Inflammatory macrophage treated with lipopolysaccharide for 1 hour (primary cell): ENCODE measurements at regions not wholly inside any gene's neighbourhood (a gene's known extent, or its start where the extent isn't known, plus 50 kb on each side); places are given as distances from the start of the nearest gene placed in this dataset.

Experiments used
- DNase-seq, 2 donors: peaks; one replicate each; pipeline ENCODE4 v3.0.0-alpha.2; 2020 to 2022

DNA sequence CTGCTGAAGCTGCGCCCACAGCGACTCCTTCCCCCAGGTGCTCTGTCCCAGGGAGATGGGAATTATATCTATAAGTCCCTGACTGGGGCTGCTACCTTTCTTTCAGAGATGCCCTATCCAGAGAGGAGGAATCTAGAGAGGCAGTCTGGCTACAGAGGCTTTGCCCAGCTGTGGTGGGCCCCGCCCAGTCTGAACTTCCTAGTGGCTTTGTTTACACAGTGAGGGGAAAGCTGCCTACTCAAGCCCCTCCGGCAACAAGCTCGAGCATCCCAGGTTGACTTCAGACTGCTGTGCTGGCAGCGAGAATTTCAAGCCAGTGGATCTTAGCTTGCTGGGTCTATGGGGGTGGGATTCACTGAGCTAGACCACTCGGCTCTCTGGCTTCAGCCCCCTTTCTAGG lies 152.5 kb upstream of the MAP3K7 start:
- DNase-seq = no peak

GRCh38 chr6:90730151-90730673 lies 143.3 kb upstream of the MAP3K7 start:
- no peak for DNase-seq

GRCh38 chr6:90729057-90729456 lies 142.2 kb upstream of the MAP3K7 start:
- DNase-seq = no peak

- DNase-seq = no peak
Observed at GRCh38 chr6:90722648-90723047, 135.8 kb upstream of the MAP3K7 start.

GRCh38 chr6:90720404-90720803 lies 133.5 kb upstream of the MAP3K7 start:
- DNase-seq = no peak

DNA sequence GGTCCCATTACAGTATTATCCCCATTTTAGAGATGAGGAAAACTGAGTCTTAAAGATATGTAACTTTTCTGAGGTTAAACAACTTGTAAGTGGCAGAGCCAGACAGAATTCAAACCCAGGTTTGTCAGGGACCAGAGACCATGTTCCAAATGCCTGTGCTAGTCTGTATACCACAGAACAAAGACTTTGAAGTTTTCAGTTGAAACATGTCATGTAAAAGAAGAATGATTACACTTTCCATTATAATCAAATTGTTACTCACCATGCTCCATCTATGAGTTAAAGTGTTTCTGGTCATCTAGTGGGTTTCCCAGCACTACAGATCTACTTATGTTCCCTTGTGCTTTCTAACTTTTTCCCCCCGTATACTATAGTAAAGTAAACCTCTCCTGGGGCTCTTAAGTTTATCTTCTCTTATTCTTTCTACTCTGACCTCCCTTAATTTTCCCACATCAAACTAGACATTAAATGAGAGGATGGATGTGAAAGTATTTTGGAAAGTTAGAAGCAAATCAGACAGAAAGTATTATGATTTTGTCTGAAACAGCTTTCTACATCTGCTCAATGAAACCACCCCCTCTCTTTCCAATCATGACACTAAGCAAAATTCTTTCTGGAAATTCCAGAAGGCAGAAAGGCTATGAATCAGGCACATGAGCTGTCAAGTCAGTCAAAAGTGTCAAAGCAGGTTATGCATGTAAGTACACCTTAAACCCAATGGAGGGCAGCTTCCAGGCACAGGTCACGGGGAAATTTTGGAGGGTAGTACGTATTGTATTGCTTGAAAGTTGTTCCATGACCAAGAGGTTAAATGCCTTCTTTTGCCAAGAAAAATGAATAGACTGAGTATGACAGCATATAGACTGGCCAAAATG lies 132.7 kb upstream of the MAP3K7 start:
- DNase-seq = no peak

- no peak for DNase-seq
Observed at GRCh38 chr6:90716376-90716775, 129.5 kb upstream of the MAP3K7 start.

DNA sequence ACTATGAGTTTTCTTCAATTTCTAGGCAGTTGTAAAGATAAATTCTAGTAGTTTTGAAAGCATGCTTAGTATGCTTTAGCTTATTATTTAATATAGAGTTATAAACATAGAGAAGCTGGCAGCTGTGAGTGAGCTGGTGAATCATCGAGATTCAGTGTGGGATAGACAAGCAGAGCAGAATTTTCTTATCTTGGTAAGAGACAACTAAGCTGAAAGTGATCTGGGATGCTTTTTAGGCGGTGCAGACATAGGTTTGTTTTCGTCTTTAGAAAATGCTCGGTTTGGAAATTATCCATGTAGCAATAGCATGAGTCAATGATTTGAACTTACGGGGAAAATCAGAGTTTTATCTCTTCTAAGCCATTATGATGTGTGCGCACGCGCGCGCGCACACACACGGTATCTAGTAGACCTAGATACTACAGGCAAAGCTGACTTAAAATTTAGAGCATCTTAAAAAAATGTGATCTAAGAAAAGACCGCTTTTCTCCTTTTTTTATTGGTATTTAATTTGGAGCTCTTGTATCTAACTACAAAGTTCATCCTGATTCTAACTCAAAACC lies 128.3 kb upstream of the MAP3K7 start:
- no peak for DNase-seq

- DNase-seq = no peak
Observed at GRCh38 chr6:90714319-90714718, 127.4 kb upstream of the MAP3K7 start.

- no peak for DNase-seq
Observed at GRCh38 chr6:90712114-90712513, 125.2 kb upstream of the MAP3K7 start.

GRCh38 chr6:90709431-90709996 lies 122.6 kb upstream of the MAP3K7 start:
- DNase-seq = no peak

DNA sequence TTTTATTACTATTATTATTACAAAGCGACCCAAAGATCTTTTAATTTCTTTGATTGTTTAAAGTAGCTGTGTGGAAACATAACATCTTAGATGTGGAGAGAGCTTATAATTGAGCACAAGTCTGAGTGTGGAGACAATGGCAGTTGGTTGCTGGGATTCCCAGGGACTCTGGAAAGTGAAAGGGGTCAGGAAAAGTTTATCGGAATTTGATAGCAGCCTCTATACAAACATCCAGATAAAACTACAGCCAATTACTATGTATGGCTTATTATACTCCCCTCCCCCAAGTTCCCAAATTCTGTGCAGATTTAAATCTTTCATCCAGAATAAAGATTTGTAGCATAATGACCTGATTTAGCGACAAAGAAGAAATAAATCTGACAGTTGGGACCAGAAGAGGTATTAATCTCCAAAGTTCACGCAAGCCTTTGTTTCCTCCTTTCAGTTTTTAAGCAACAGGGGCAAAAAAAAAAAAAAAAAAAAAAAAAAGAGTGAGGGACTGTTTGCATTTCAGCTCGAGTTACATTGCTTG lies 121.4 kb upstream of the MAP3K7 start:
- DNase-seq = no peak

- no peak for DNase-seq
Observed at GRCh38 chr6:90707246-90707645, 120.4 kb upstream of the MAP3K7 start.

DNA sequence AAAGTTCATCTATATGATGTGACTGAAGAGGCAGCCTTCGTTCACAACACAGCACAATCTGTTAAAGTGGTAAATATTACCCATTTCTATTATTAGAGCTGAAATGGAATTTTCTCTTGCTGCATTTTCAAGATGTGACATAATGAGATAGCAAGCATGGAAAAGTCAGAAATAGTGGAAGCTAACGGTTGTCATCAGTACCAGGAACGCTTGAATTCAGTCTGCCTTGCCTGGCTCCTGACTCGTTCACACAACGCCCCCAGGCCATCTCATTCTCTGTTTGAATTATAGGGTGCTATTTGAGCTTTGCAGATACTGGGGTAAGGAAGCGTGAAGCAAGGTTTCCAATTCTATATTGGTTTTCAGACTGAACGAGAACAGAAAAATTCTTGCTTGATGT lies 116.5 kb upstream of the MAP3K7 start:
- DNase-seq = no peak

DNA sequence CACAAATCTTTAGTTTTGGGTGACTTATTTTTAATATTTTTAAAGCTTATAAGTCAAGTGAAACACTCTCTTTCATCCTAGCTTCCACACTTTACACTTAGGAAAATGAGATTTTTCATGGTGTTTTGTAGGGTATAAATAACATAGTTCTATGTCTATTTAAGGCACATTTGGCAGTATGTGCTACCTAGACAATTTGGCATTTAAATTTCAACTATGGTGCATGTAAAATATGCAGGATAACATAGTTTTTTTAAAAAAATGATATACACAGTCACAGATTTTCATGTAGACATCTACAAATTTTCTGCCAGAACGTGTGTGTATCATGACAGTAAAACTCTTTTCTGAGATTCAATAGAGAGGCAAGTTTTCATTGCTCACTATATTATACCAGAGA lies 115.1 kb upstream of the MAP3K7 start:
- no peak for DNase-seq

DNA sequence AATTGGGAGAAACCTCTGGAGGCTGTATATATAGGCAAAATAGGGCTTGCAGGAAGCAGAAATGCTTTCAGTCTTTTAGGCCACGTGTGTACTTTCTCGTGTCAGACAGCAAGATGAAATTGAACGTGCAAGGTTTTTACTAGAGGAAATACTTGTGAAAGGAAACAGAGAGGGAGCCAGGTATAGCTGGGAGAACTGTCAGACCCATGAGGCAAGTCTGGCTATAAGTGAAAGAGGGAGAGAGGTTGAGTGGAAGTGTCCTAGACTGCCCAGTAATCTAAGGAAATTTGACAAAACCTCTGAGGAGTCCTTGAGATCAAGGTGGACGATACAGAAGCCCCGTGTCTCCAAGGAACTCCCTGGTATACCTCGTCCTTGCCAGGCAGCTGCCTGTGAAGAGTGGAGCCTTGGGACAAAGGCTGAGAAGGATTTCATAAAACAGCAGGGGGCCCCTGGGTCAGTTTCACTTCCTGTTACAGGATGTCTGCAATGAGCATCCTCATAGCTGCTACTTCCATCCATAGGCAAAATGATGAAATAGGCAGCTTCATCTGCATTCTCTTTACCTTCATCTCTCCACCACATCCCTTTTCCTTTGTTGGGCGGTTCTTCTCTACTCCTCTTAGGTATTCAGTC lies 114.4 kb upstream of the MAP3K7 start:
- peak in 1 of 2 donors; percentile 2 for DNase-seq

GRCh38 chr6:90695316-90695715 lies 108.4 kb upstream of the MAP3K7 start:
- DNase-seq = no peak

DNA sequence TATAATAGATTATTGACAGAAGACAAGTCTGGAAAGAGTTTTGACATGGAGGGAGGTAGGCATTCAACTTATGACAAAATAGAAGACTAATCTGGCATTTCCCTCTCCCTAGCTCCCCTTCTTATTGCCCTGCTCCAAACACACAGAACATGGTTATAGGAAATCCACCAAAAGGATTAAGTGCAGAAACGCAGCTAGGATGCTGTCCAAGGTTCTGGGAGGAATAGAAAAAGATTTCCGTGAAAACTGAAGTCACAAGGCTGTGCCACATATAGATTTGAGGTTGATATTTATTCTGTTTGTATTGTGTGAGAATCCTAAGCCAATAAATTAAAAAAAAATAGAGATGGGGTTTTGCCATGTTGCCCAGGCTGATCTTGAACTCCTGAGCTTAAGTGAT lies 107.9 kb upstream of the MAP3K7 start:
- no peak for DNase-seq

GRCh38 chr6:90691823-90692222 lies 105.0 kb upstream of the MAP3K7 start:
- no peak for DNase-seq

DNA sequence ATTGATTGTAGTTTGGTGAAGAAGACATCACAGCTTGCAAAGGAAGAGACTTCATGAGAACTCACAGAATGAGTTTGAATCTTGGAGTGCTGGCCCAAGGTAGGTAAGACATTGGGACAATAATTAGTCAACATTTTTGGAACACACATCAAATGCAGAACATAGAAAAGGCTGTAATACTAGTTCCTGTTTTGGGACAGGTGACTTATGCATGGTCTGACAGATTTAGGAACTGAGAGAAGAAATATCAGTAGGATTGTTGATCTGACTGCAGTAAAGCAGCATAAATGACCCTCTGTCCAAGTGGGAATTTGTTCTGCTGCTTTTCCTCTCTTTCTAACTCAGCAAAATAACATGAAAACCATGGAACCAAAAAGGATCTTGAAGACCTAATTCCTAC lies 102.3 kb upstream of the MAP3K7 start:
- no peak for DNase-seq

DNA sequence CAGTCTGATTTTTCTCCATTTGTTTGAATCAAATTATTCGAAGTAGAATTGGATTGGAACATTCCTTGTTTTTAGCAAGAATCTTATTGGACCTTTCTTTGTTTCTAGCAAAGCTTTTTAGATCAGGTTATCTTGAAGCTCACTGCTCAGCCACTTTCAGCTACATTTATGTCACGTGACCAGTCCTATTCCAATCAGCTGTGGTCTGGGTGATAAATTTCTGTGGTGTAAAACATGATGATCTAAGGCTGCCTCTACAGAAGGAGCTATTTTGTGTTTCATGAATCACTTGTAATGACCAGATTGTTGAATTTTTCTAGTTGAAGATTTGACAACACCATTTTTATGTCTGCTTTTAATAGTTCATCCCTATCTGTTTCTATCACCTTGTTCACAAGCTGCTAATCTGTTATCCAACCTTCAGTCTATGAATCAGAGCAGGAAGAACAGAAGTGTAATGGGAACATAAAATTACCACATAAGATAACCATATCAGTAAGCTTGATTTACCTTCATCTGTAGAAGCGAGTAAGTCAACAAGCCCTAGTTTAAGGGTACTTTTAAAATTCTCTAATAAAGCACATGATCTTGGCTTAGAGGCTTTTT lies 101.0 kb upstream of the MAP3K7 start:
- DNase-seq = no peak

- DNase-seq = no peak
Observed at GRCh38 chr6:90681863-90682262, 95.0 kb upstream of the MAP3K7 start.
